ENCODE measurements at regions not wholly inside any gene's neighbourhood (a gene's known extent, or its start where the extent isn't known, plus 50 kb on each side); places are given as distances from the start of the nearest gene placed in this dataset.

GRCh38 chrX:124842205-124842604 is 477.5 kb upstream of the TEX13C start:
- POLR2A ChIA-PET = no interaction called here
- Histone ChIP-seq H3K36me3 (ENCODE audit: control insufficient read depth in 1 of 2, insufficient read depth in 2 of 2, low read length in 2 of 2) (no peaks in the 10 kb centered on the region), H4K20me1 (ENCODE audit: insufficient read depth) (no peaks in the 10 kb centered on the region), H3K9me3 (ENCODE audit: control insufficient read depth in 1 of 2, insufficient read depth in 1 of 2, low read depth in 1 of 2, low read length in 2 of 2) (no peaks in the 10 kb centered on the region), H3K9me2 (ENCODE audit: insufficient read depth) (no peaks in the 10 kb centered on the region), H3K27me3 (ENCODE audit: insufficient read depth, low read length) (no peaks in the 10 kb centered on the region), H3K4me2 (ENCODE audit: low read length) (no peak overlapping the region), H2AFZ (ENCODE audit: low read depth, low read length, poor library complexity, severe bottlenecking) (no peak overlapping the region), H3K27ac (ENCODE audit: low read depth, low read length) (no peak overlapping the region), H3K79me2 (ENCODE audit: insufficient read depth, low read length) (no peaks in the 10 kb centered on the region), H3K9ac (ENCODE audit: low read length) (no peak overlapping the region), H3K4me1 (ENCODE audit: control insufficient read depth in 1 of 2, insufficient read depth in 2 of 2, low read length in 2 of 2) (no peaks in the 10 kb centered on the region), H3K4me3 (replicated peaks in 1 of 2; ENCODE audit: low read depth in 1 of 2, low read length in 2 of 2) (no peak overlapping the region)
- intact Hi-C loops (cut with micrococcal nuclease) = no loop called here
- DNase-seq (ENCODE audit: low read depth, low spot score) = no peak
- RAD21 ChIA-PET (ENCODE audit: low non-redundant PET in 1 of 2, low total read pairs in 2 of 2, uncharacterized antibody in 2 of 2, unreplicated experiment in 2 of 2) = no interaction called here
- BruUV-seq (replicated peaks) = no TSS peak
- CTCF ChIA-PET = no interaction called here
- ATAC-seq = no peak
- no peak for TF ChIP-seq CEBPB (IDR thresholded peaks at IDR 0.05; ENCODE audit: low read depth)
- TF ChIP-seq SP1 (IDR thresholded peaks at IDR 0.05; ENCODE audit: low read depth) = no peak

DNA sequence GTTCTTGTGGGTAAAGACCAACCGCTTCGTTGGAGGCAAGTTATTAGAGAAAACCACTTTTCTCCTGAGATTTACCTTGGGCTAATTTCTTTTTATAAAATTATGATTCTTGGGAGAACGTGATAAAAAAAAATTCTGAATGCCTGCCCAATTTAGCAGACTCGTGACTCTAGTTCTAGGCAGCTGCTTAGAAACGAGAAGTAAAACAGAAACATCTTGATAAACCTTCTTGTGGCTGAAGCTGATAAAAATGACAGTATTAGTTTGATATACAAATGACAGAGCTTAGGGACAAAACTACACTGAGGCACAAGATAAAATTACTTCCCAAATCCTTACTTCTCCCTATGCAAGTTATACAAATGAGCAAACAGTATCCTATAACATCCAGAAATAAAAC is 458.9 kb upstream of the TEX13C start:
- Histone ChIP-seq H3K9ac (ENCODE audit: low read length) (no peak overlapping the region), H3K27me3 (ENCODE audit: insufficient read depth, low read length) (no peaks in the 10 kb centered on the region), H3K36me3 (ENCODE audit: control insufficient read depth in 1 of 2, insufficient read depth in 2 of 2, low read length in 2 of 2) (no peaks in the 10 kb centered on the region), H3K9me3 (ENCODE audit: control insufficient read depth in 1 of 2, insufficient read depth in 1 of 2, low read depth in 1 of 2, low read length in 2 of 2) (no peaks in the 10 kb centered on the region), H3K4me2 (ENCODE audit: low read length) (no peak overlapping the region), H3K4me1 (ENCODE audit: control insufficient read depth in 1 of 2, insufficient read depth in 2 of 2, low read length in 2 of 2) (no peaks in the 10 kb centered on the region), H3K4me3 (replicated peaks in 1 of 2; ENCODE audit: low read depth in 1 of 2, low read length in 2 of 2) (no peak overlapping the region), H3K9me2 (ENCODE audit: insufficient read depth) (no peaks in the 10 kb centered on the region), H3K79me2 (ENCODE audit: insufficient read depth, low read length) (no peaks in the 10 kb centered on the region), H4K20me1 (ENCODE audit: insufficient read depth) (no peaks in the 10 kb centered on the region), H2AFZ (ENCODE audit: low read depth, low read length, poor library complexity, severe bottlenecking) (no peak overlapping the region), H3K27ac (ENCODE audit: low read depth, low read length) (no peak overlapping the region)
- ChIA-PET RAD21 (ENCODE audit: low non-redundant PET in 1 of 2, low total read pairs in 2 of 2, uncharacterized antibody in 2 of 2, unreplicated experiment in 2 of 2) (no interaction called here), CTCF (no interaction called here), POLR2A (no interaction called here)
- no TSS peak for BruUV-seq (replicated peaks)
- intact Hi-C loops (cut with micrococcal nuclease) = no loop called here
- ATAC-seq (no peak), DNase-seq (ENCODE audit: low read depth, low spot score) (no peak)
- TF ChIP-seq JUND (IDR thresholded peaks at IDR 0.05) = no peak
- TF ChIP-seq EZH2 (IDR thresholded peaks at IDR 0.05) = no peak
- TF ChIP-seq, protein P1, sequence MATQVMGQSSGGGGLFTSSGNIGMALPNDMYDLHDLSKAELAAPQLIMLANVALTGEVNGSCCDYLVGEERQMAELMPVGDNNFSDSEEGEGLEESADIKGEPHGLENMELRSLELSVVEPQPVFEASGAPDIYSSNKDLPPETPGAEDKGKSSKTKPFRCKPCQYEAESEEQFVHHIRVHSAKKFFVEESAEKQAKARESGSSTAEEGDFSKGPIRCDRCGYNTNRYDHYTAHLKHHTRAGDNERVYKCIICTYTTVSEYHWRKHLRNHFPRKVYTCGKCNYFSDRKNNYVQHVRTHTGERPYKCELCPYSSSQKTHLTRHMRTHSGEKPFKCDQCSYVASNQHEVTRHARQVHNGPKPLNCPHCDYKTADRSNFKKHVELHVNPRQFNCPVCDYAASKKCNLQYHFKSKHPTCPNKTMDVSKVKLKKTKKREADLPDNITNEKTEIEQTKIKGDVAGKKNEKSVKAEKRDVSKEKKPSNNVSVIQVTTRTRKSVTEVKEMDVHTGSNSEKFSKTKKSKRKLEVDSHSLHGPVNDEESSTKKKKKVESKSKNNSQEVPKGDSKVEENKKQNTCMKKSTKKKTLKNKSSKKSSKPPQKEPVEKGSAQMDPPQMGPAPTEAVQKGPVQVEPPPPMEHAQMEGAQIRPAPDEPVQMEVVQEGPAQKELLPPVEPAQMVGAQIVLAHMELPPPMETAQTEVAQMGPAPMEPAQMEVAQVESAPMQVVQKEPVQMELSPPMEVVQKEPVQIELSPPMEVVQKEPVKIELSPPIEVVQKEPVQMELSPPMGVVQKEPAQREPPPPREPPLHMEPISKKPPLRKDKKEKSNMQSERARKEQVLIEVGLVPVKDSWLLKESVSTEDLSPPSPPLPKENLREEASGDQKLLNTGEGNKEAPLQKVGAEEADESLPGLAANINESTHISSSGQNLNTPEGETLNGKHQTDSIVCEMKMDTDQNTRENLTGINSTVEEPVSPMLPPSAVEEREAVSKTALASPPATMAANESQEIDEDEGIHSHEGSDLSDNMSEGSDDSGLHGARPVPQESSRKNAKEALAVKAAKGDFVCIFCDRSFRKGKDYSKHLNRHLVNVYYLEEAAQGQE (IDR thresholded peaks at IDR 0.05; ENCODE audit: low read depth) = no peak
- no peak for TF ChIP-seq YY1 (IDR thresholded peaks at IDR 0.05; ENCODE audit: extremely low read depth, insufficient replicate concordance, low read depth, low read length)
- TF ChIP-seq ELF1 (IDR thresholded peaks at IDR 0.05; ENCODE audit: borderline replicate concordance, low read depth) = no peak
- no peak for TF ChIP-seq SRF (IDR thresholded peaks at IDR 0.05; ENCODE audit: low read depth)

Measured in HCT116 (cell line).